Trophoblast cell (in vitro differentiated cells and primary cell): ENCODE measurements at regions not wholly inside any gene's neighbourhood (a gene's known extent, or its start where the extent isn't known, plus 50 kb on each side); places are given as distances from the start of the nearest gene placed in this dataset.

Experiments used
- DNase-seq, 2 donors: peaks; one replicate each; pipeline ENCODE4 v3.0.0-alpha.2; 2016
- H2AFZ ChIP-seq: 2 replicates; pipeline ENCODE4 v1.6.1; 2013; ENCODE audit warnings: low read length, moderate library complexity, mild to moderate bottlenecking; ENCODE audit not compliant: insufficient read depth, poor library complexity
- H2AK5ac ChIP-seq: 2 replicates; pipeline ENCODE4 v1.6.1; 2013; ENCODE audit warnings: mild to moderate bottlenecking, low read length
- H2BK120ac ChIP-seq: 2 replicates; pipeline ENCODE4 v1.6.1; 2013; ENCODE audit warnings: low read length, mild to moderate bottlenecking, moderate library complexity; ENCODE audit not compliant: insufficient read depth, poor library complexity
- H2BK12ac ChIP-seq: 2 replicates; pipeline ENCODE4 v1.6.1; 2013; ENCODE audit warnings: mild to moderate bottlenecking, low read length, moderate library complexity
- H2BK5ac ChIP-seq: 2 replicates; pipeline ENCODE4 v1.6.1; 2013; ENCODE audit warnings: low read length, low read depth, moderate library complexity, mild to moderate bottlenecking; ENCODE audit not compliant: poor library complexity
- H3K14ac ChIP-seq: 2 replicates; pipeline ENCODE4 v1.6.1; 2013; ENCODE audit warnings: mild to moderate bottlenecking, low read length
- H3K18ac ChIP-seq: 2 replicates; pipeline ENCODE4 v1.6.1; 2013; ENCODE audit warnings: mild to moderate bottlenecking, low read length
- H3K23ac ChIP-seq: 2 replicates; pipeline ENCODE4 v1.6.1; 2013; ENCODE audit warnings: low read length
- H3K27ac ChIP-seq: 2 replicates; pipeline ENCODE4 v1.5.1; 2013; ENCODE audit warnings: low read depth, mild to moderate bottlenecking, inconsistent platforms, low read length, moderate library complexity
- H3K27me3 ChIP-seq: 2 replicates; pipeline ENCODE4 v1.6.1; 2013; ENCODE audit warnings: inconsistent platforms, mild to moderate bottlenecking, low read length, moderate library complexity; ENCODE audit not compliant: insufficient read depth
- H3K36me3 ChIP-seq, 2 experiments: 1 replicate in 1 of 2; 2 replicates in 1 of 2; pipeline ENCODE4 v1.6.1; 2013; ENCODE audit warnings: low read length in 2 of 2, mild to moderate bottlenecking in 2 of 2, moderate library complexity in 1 of 2; ENCODE audit not compliant: insufficient read depth in 2 of 2, control insufficient read depth in 1 of 2
- H3K4ac ChIP-seq: 2 replicates; pipeline ENCODE4 v1.6.1; 2013; ENCODE audit warnings: low read depth, mild to moderate bottlenecking, low read length, moderate library complexity
- H3K4me1 ChIP-seq, 2 experiments: 1 replicate in 1 of 2; 2 replicates in 1 of 2; pipeline ENCODE4 v1.6.1; 2013; ENCODE audit warnings: low read length in 2 of 2, mild to moderate bottlenecking in 2 of 2, moderate library complexity in 1 of 2; ENCODE audit not compliant: insufficient read depth in 2 of 2, control insufficient read depth in 1 of 2
- H3K4me2 ChIP-seq: 2 replicates; pipeline ENCODE4 v1.6.1; 2013; ENCODE audit warnings: inconsistent platforms, mild to moderate bottlenecking, low read length, moderate library complexity
- H3K4me3 ChIP-seq: 2 replicates; pipeline ENCODE4 v1.5.1; 2013; ENCODE audit warnings: mild to moderate bottlenecking, low read depth, low read length, inconsistent platforms
- H3K79me1 ChIP-seq: one replicate; pipeline ENCODE4 v1.6.1; 2013; ENCODE audit warnings: low read length
- H3K79me2 ChIP-seq: 2 replicates; pipeline ENCODE4 v1.6.1; 2013; ENCODE audit warnings: low read length, mild to moderate bottlenecking; ENCODE audit not compliant: control insufficient read depth, insufficient read depth, poor library complexity
- H3K9ac ChIP-seq: 2 replicates; pipeline ENCODE4 v1.6.1; 2013; ENCODE audit warnings: mild to moderate bottlenecking, low read length
- H3K9me3 ChIP-seq: 2 replicates; pipeline ENCODE4 v1.6.1; 2013; ENCODE audit warnings: low read depth, mild to moderate bottlenecking, control low read depth, inconsistent platforms, low read length; ENCODE audit not compliant: insufficient read depth
- H4K12ac ChIP-seq: 2 replicates; pipeline ENCODE4 v1.6.1; 2013; ENCODE audit warnings: low read depth, mild to moderate bottlenecking, low read length, moderate library complexity
- H4K8ac ChIP-seq: 2 replicates; pipeline ENCODE4 v1.6.1; 2013; ENCODE audit warnings: low read depth, mild to moderate bottlenecking, low read length, moderate library complexity
- H4K91ac ChIP-seq: one replicate; pipeline ENCODE4 v1.6.1; 2013; ENCODE audit warnings: low read depth, mild to moderate bottlenecking, low read length, moderate library complexity
- WGBS: extraction: QIAGEN DNeasy Blood & Tissue Kit; methylation state at CpG from one replicate; pipeline ENCODE4 v1.1.7; 2013; ENCODE audit warnings: missing lambda C conversion rate; ENCODE audit not compliant: insufficient read length, insufficient coverage; ENCODE audit errors: extremely low coverage; 5-methylcytosine and 5-hydroxymethylcytosine counted together

DNA sequence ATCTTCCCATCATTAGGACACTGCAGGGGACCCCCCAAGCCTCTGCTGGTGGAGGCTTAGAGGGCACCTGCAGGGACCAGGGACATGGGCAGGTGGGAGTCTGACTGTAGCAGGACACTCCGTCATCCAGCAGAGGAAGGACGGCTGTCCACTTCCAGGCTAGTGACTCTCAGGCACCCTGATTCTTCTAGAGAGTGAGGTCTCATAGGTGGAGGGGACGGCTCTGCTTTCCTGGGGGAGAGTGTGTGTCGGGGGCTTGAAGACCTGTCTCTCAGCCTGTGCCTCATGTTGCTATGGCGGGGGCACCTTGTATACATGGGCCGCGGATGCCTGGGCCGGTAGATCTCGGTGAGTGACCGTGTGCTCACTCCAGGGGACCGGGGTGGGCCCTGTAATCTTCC is 1116.6 kb downstream of the BRD1 start:
- no peak for DNase-seq
- Histone ChIP-seq H3K4me3 (no peak overlapping the region), H4K8ac (no peak overlapping the region), H3K4ac (no peak overlapping the region), H4K12ac (no peak overlapping the region), H2AFZ (no peak overlapping the region), H3K9ac (no peak overlapping the region), H3K27ac (no peak overlapping the region), H3K4me1 (no peaks in the 10 kb centered on the region), H2BK120ac (no peak overlapping the region), H3K36me3 (no peaks in the 10 kb centered on the region), H3K79me2 (no peaks in the 10 kb centered on the region), H2AK5ac (no peak overlapping the region), H3K23ac (no peak overlapping the region), H3K18ac (no peak overlapping the region), H4K91ac (no peak overlapping the region), H3K79me1 (no peaks in the 10 kb centered on the region), H2BK12ac (no peak overlapping the region), H3K14ac (no peak overlapping the region), H3K4me2 (no peak overlapping the region), H3K9me3 (no peaks in the 10 kb centered on the region), H3K27me3 (no peaks in the 10 kb centered on the region), H2BK5ac (no peak overlapping the region)
- WGBS, result no CpG with 5 or more reads among the region's 11 CpGs

DNA sequence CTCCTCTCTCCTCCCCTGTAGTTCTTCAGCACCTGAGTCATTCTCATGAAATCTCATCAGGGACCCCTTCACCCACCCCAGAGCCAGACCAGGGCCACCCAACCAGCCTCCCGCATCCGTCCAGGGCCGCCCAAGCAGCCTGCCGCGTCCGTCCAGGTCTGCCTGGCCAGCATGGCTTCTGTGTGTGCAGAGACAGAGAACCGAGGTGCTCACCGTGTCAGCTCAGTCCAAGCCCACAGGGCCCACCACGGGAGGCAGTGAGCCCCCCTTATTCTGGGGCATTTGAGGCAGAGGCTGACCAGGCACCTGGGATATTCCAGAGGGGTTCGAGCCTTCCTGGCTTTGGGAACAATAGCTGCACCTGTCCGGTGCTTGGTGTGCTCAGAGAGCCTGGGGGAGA is 1117.3 kb downstream of the BRD1 start:
- Histone ChIP-seq H2AK5ac (no peak overlapping the region), H2AFZ (no peak overlapping the region), H3K79me2 (no peaks in the 10 kb centered on the region), H3K27me3 (no peaks in the 10 kb centered on the region), H3K4me1 (no peaks in the 10 kb centered on the region), H3K27ac (no peak overlapping the region), H4K12ac (no peak overlapping the region), H3K14ac (no peak overlapping the region), H3K18ac (no peak overlapping the region), H3K9me3 (no peaks in the 10 kb centered on the region), H3K4me3 (no peak overlapping the region), H3K36me3 (no peaks in the 10 kb centered on the region), H3K4ac (no peak overlapping the region), H3K4me2 (no peak overlapping the region), H3K9ac (no peak overlapping the region), H3K23ac (no peak overlapping the region), H4K8ac (no peak overlapping the region), H2BK12ac (no peak overlapping the region), H3K79me1 (no peaks in the 10 kb centered on the region), H2BK5ac (no peak overlapping the region), H2BK120ac (no peak overlapping the region), H4K91ac (no peak overlapping the region)
- no CpG with 5 or more reads among the region's 11 CpGs for WGBS
- no peak for DNase-seq

GRCh38 chr22:48709976-48710375 is 1117.7 kb downstream of the BRD1 start:
- no peak overlapping the region for H4K91ac ChIP-seq
- DNase-seq, result no peak
- no peak overlapping the region for H2BK120ac ChIP-seq
- H2AK5ac ChIP-seq, result no peak overlapping the region
- H2AFZ ChIP-seq, result no peak overlapping the region
- no CpG with 5 or more reads among the region's 8 CpGs for WGBS
- H3K4me3 ChIP-seq, result no peak overlapping the region
- H3K79me1 ChIP-seq, result no peaks in the 10 kb centered on the region
- H3K27me3 ChIP-seq, result no peaks in the 10 kb centered on the region
- no peaks in the 10 kb centered on the region for H3K36me3 ChIP-seq
- no peak overlapping the region for H3K18ac ChIP-seq
- H3K27ac ChIP-seq, result no peak overlapping the region
- H3K9ac ChIP-seq, result no peak overlapping the region
- no peaks in the 10 kb centered on the region for H3K4me1 ChIP-seq
- no peaks in the 10 kb centered on the region for H3K79me2 ChIP-seq
- no peak overlapping the region for H2BK5ac ChIP-seq
- no peak overlapping the region for H2BK12ac ChIP-seq
- no peak overlapping the region for H3K14ac ChIP-seq
- no peak overlapping the region for H3K4me2 ChIP-seq
- H3K23ac ChIP-seq, result no peak overlapping the region
- H4K12ac ChIP-seq, result no peak overlapping the region
- no peaks in the 10 kb centered on the region for H3K9me3 ChIP-seq
- H3K4ac ChIP-seq, result no peak overlapping the region
- H4K8ac ChIP-seq, result no peak overlapping the region

DNA sequence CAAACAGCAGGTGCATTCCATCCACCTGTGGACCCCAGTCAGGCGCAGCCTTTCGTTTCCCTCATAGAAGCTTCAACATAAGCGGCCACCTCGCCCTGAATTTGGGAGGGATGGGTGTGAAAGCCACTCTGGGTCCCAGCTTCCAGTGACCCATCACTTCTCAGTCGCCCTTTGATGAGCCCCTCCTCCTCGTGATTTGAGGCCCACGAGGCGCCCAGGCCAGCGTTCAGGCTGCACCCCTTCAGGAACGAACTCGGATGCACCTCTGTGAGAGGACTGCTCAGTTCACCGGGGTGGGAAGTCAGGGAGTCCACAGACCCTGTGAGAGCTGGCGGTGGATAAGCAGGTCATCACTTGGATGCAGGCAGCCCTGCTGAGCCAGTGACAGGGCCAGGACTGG is 1118.2 kb downstream of the BRD1 start:
- Histone ChIP-seq H2BK5ac (no peak overlapping the region), H3K79me2 (no peaks in the 10 kb centered on the region), H3K4me1 (no peaks in the 10 kb centered on the region), H3K27ac (no peak overlapping the region), H2BK120ac (no peak overlapping the region), H3K4me3 (no peak overlapping the region), H3K79me1 (no peaks in the 10 kb centered on the region), H2BK12ac (no peak overlapping the region), H3K9me3 (no peaks in the 10 kb centered on the region), H3K23ac (no peak overlapping the region), H3K9ac (no peak overlapping the region), H3K14ac (no peak overlapping the region), H4K91ac (no peak overlapping the region), H3K27me3 (no peaks in the 10 kb centered on the region), H3K4me2 (no peak overlapping the region), H2AK5ac (no peak overlapping the region), H3K36me3 (no peaks in the 10 kb centered on the region), H3K18ac (no peak overlapping the region), H4K8ac (no peak overlapping the region), H4K12ac (no peak overlapping the region), H3K4ac (no peak overlapping the region), H2AFZ (no peak overlapping the region)
- no peak for DNase-seq
- no CpG with 5 or more reads among the region's 13 CpGs for WGBS
